Keratinocyte (primary cell): ENCODE measurements at regions not wholly inside any gene's neighbourhood (a gene's known extent, or its start where the extent isn't known, plus 50 kb on each side); places are given as distances from the start of the nearest gene placed in this dataset.

ENCODE experiments used
- DNase-seq: peaks from one replicate; pipeline ENCODE4 v3.0.0-alpha.2; 2011; ENCODE audit warnings: low read depth, missing footprints, low spot score
- FAIRE-seq: peaks from 2 replicates; lab custom pipeline; 2011; peaks lifted over from hg19 to GRCh38; lab: Jason Lieb, UNC
- H2AFZ ChIP-seq: 2 replicates; pipeline ENCODE4 v1.6.0; 2012; ENCODE audit warnings: low read length, control low read depth, inconsistent platforms; ENCODE audit not compliant: control insufficient read depth
- H3K27ac ChIP-seq: 2 replicates; pipeline ENCODE4 v1.5.1; 2011; ENCODE audit warnings: low read length; ENCODE audit not compliant: control insufficient read depth, insufficient read depth
- H3K27me3 ChIP-seq: 3 replicates; pipeline ENCODE4 v1.6.0; 2011; ENCODE audit warnings: low read length; ENCODE audit not compliant: control insufficient read depth, insufficient read depth; ENCODE audit errors: extremely low read depth
- H3K36me3 ChIP-seq, 2 experiments: 2 replicates in 1 of 2; 3 replicates in 1 of 2; pipeline ENCODE4 v1.5.1; 2011; ENCODE audit warnings: low read length in 2 of 2, mild to moderate bottlenecking in 1 of 2; ENCODE audit not compliant: control insufficient read depth in 2 of 2, insufficient read depth in 2 of 2; ENCODE audit errors: extremely low read depth in 1 of 2
- H3K4me1 ChIP-seq: 3 replicates; pipeline ENCODE4 v1.5.1; 2011; ENCODE audit warnings: low read length; ENCODE audit not compliant: control insufficient read depth, insufficient read depth; ENCODE audit errors: extremely low read depth
- H3K4me2 ChIP-seq: 3 replicates; pipeline ENCODE4 v1.6.0; 2011; ENCODE audit warnings: low read depth, low read length; ENCODE audit not compliant: control insufficient read depth, insufficient read depth; ENCODE audit errors: extremely low read depth
- H3K4me3 ChIP-seq, 3 experiments: fragments of 200-600 bp in 1 of 3; sonication (generic) in 1 of 3; 2 replicates in 2 of 3; 3 replicates in 1 of 3; pipeline ENCODE4 v1.5.1; 2011 to 2016; ENCODE audit warnings: low read length in 3 of 3, mild to moderate bottlenecking in 3 of 3, control low read depth in 2 of 3, inconsistent platforms in 1 of 3, low read depth in 1 of 3, mixed read lengths in 1 of 3, mixed run types in 1 of 3, moderate library complexity in 1 of 3; ENCODE audit not compliant: control insufficient read depth in 2 of 3, insufficient read depth in 2 of 3; ENCODE audit errors: extremely low read depth in 1 of 3
- H3K79me2 ChIP-seq: 2 replicates; pipeline ENCODE4 v1.6.0; 2012; ENCODE audit warnings: low read length; ENCODE audit not compliant: control insufficient read depth, insufficient read depth
- H3K9ac ChIP-seq: 3 replicates; pipeline ENCODE4 v1.6.0; 2011; ENCODE audit warnings: low read length; ENCODE audit not compliant: control insufficient read depth, insufficient read depth; ENCODE audit errors: extremely low read depth
- H3K9me1 ChIP-seq: 3 replicates; pipeline ENCODE4 v1.6.0; 2011; ENCODE audit warnings: low read length; ENCODE audit not compliant: control insufficient read depth, insufficient read depth; ENCODE audit errors: extremely low read depth
- H3K9me3 ChIP-seq: 2 replicates; pipeline ENCODE4 v1.5.1; 2012; ENCODE audit warnings: low read depth, low read length; ENCODE audit not compliant: control insufficient read depth
- H4K20me1 ChIP-seq: 3 replicates; pipeline ENCODE4 v1.6.0; 2011; ENCODE audit warnings: low read length; ENCODE audit not compliant: control insufficient read depth, insufficient read depth; ENCODE audit errors: extremely low read depth
- EZH2 ChIP-seq: IDR thresholded peaks from one replicate; pipeline ENCODE4 v1.6.1; 2012; ENCODE audit warnings: inconsistent platforms, mild to moderate bottlenecking, low read length, moderate library complexity
- dilution Hi-C: fragments of 300-500 bp; cut with MboI; formaldehyde crosslinking; loops from one replicate; pipeline ENCODE4 v1.7.0; 2020; ENCODE audit warnings: low sequenced_read_pairs; ENCODE audit not compliant: extremely low pct_ligation_motif_present
- TF ChIP-seq, protein P1 (sequence below), 3 experiments: IDR thresholded peaks in 1 of 3; conservative IDR thresholded peaks in 1 of 3; optimal IDR thresholded peaks in 1 of 3; 2 replicates in 2 of 3; 3 replicates in 1 of 3; pipeline versions ENCODE3 to v1.5.1; 2011; ENCODE audit warnings: low read length in 3 of 3, mild to moderate bottlenecking in 3 of 3, moderate library complexity in 2 of 3, control low read depth in 1 of 3, inconsistent platforms in 1 of 3; ENCODE audit not compliant: insufficient read depth in 2 of 3; ENCODE audit errors: extremely low read depth in 1 of 3

DNA sequence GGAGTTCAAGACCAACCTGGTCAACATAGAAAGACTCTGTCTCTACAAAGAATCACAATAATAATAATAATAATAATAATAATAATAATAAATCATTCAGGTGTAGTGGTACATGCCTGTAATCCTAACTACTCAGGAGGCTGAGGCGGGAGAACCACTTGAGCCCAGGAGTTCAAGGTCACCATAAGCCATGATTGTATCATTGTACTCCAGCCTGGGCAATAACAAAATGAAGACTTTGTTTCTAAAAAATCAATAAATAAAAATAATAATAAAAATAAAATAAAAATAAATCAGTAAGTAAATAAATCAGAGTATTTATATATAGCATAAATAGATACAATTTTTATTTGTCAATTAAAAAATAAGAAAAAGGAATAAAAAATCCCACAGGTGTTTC lies 1636.4 kb downstream of the SLITRK1 start:
- Histone ChIP-seq H3K4me1 (no peaks in the 10 kb centered on the region), H3K4me3 (no peak overlapping the region), H3K36me3 (no peaks in the 10 kb centered on the region), H3K9me3 (no peaks in the 10 kb centered on the region), H3K9me1 (no peaks in the 10 kb centered on the region), H2AFZ (no peak overlapping the region), H3K27me3 (no peaks in the 10 kb centered on the region), H3K79me2 (no peaks in the 10 kb centered on the region), H3K4me2 (no peak overlapping the region), H4K20me1 (no peaks in the 10 kb centered on the region), H3K9ac (no peak overlapping the region), H3K27ac (no peak overlapping the region)
- TF ChIP-seq EZH2: no peak
- TF ChIP-seq, protein P1, sequence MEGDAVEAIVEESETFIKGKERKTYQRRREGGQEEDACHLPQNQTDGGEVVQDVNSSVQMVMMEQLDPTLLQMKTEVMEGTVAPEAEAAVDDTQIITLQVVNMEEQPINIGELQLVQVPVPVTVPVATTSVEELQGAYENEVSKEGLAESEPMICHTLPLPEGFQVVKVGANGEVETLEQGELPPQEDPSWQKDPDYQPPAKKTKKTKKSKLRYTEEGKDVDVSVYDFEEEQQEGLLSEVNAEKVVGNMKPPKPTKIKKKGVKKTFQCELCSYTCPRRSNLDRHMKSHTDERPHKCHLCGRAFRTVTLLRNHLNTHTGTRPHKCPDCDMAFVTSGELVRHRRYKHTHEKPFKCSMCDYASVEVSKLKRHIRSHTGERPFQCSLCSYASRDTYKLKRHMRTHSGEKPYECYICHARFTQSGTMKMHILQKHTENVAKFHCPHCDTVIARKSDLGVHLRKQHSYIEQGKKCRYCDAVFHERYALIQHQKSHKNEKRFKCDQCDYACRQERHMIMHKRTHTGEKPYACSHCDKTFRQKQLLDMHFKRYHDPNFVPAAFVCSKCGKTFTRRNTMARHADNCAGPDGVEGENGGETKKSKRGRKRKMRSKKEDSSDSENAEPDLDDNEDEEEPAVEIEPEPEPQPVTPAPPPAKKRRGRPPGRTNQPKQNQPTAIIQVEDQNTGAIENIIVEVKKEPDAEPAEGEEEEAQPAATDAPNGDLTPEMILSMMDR (optimal IDR thresholded peaks at IDR 0.05 in 1 of 3, IDR thresholded peaks at IDR 0.05 in 1 of 3, conservative IDR thresholded peaks at IDR 0.05 in 1 of 3; ENCODE audit: extremely low read depth in 1 of 3, insufficient read depth in 2 of 3, low read length in 3 of 3): no peak
- FAIRE-seq (no peak), DNase-seq (no peak)
- dilution Hi-C loops: no loop called here

DNA sequence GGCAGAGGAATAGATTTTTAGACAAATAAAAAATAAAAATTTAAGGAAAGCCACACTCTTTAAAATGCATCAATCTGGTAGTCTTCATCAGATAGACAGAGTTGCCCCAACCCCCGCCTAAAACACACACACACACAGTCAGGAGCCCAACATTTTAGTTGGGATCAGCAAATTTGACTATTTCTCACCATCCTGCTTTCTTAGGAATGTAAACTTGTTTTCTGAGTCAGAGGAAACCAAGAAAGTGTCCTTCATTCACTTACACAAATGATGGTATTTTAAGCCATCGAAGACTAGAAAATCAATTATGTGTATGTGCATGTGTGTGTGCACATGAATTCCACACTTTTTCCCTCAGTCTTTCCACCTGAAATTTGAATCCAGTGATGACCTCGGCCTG lies 1657.5 kb downstream of the SLITRK1 start:
- Histone ChIP-seq H3K79me2 (no peaks in the 10 kb centered on the region), H3K27me3 (no peaks in the 10 kb centered on the region), H3K27ac (no peak overlapping the region), H3K4me3 (no peak overlapping the region), H4K20me1 (no peaks in the 10 kb centered on the region), H3K9me1 (no peaks in the 10 kb centered on the region), H3K4me2 (no peak overlapping the region), H3K36me3 (no peaks in the 10 kb centered on the region), H3K4me1 (no peaks in the 10 kb centered on the region), H2AFZ (no peak overlapping the region), H3K9me3 (no peaks in the 10 kb centered on the region), H3K9ac (no peak overlapping the region)
- DNase-seq: no peak
- no peak for TF ChIP-seq EZH2
- TF ChIP-seq, protein P1 (optimal IDR thresholded peaks at IDR 0.05 in 1 of 3, IDR thresholded peaks at IDR 0.05 in 1 of 3, conservative IDR thresholded peaks at IDR 0.05 in 1 of 3; ENCODE audit: extremely low read depth in 1 of 3, insufficient read depth in 2 of 3, low read length in 3 of 3): no peak
- FAIRE-seq: no peak
- dilution Hi-C loops: no loop called here
